Stomach (tissue), 8 donors: ENCODE measurements at regions not wholly inside any gene's neighbourhood (a gene's known extent, or its start where the extent isn't known, plus 50 kb on each side); places are given as distances from the start of the nearest gene placed in this dataset.
A peak's percentile ranks its signal among the peaks of the same experiment; 100 is the strongest.

Source experiments
- DNase-seq, 2 donors: peaks; one replicate each; pipeline versions ENCODE4 v3.0.0 to v3.0.0-alpha.2; 2013 to 2019
- H3K27ac ChIP-seq, 5 donors: fragments of 200-600 bp in 4 of 5; sonication (generic) in 4 of 5; one replicate each; pipeline ENCODE4 v1.5.1; 2013 to 2019; ENCODE audit warnings: mild to moderate bottlenecking in 1 of 5, moderate library complexity in 1 of 5
- H3K27me3 ChIP-seq, 3 donors: fragments of 200-600 bp; sonication (generic); one replicate each; pipeline ENCODE4 v1.5.1; 2017 to 2019; ENCODE audit warnings: mixed run types in 1 of 3
- H3K36me3 ChIP-seq, 4 donors: fragments of 200-600 bp; sonication (generic); 1 replicate in 3 of 4; 2 replicates in 1 of 4; pipeline ENCODE4 v1.5.1; 2016 to 2019
- H3K4me1 ChIP-seq, 4 donors: fragments of 200-600 bp; sonication (generic); one replicate each; pipeline ENCODE4 v1.5.1; 2016 to 2019
- H3K4me3 ChIP-seq, 4 donors: fragments of 200-600 bp; sonication (generic) in 3 of 4; one replicate each; pipeline ENCODE4 v1.5.1; 2016 to 2019; ENCODE audit warnings: mild to moderate bottlenecking in 1 of 4
- H3K9me3 ChIP-seq, 4 donors: fragments of 200-600 bp; sonication (generic); one replicate each; pipeline ENCODE4 v1.5.1; 2016 to 2019
- EP300 ChIP-seq: sonication (generic); formaldehyde crosslinking; IDR thresholded peaks from one replicate; pipeline ENCODE4 v1.6.1; 2017; ENCODE audit warnings: antibody characterized with exemption
- POLR2A ChIP-seq, 4 donors: fragments of 450-650 bp; IDR thresholded peaks; one replicate each; pipeline ENCODE4 v1.6.1; 2016; ENCODE audit warnings: antibody characterized with exemption in 4 of 4, control low read depth in 2 of 4, mild to moderate bottlenecking in 1 of 4, moderate library complexity in 1 of 4
- POLR2AphosphoS5 ChIP-seq, 3 donors: sonication (generic); formaldehyde crosslinking; IDR thresholded peaks; one replicate each; pipeline ENCODE4 v1.6.1; 2016; ENCODE audit warnings: antibody characterized with exemption in 3 of 3
- WGBS, 5 donors: extraction: QIAGEN DNeasy Blood & Tissue Kit in 3 of 5; methylation state at CpG; one replicate each; pipeline versions ENCODE4 v1.1.5 to v1.1.7; 2013 to 2018; 5-methylcytosine and 5-hydroxymethylcytosine counted together
- intact Hi-C: fragments of 100-400 bp; cut with DNase I; formaldehyde crosslinking; loops from one replicate; pipeline ENCODE4 v1.15.1; 2023; ENCODE audit warnings: low total_unique reads
- TF ChIP-seq, protein P1 (sequence below), 7 experiments: fragments of 450-650 bp in 4 of 7; fragments of 200-600 bp in 3 of 7; sonication (generic) in 3 of 7; IDR thresholded peaks; one replicate each; pipeline ENCODE4 v1.5.1; 2016 to 2019; ENCODE audit warnings: antibody characterized with exemption in 7 of 7, control low read depth in 2 of 7, mild to moderate bottlenecking in 1 of 7
- donor health status: healthy with polysubstance abuse.
- donor health status: Bipolar disorder and iron deficiency.
- donor health status: healthy.

DNA sequence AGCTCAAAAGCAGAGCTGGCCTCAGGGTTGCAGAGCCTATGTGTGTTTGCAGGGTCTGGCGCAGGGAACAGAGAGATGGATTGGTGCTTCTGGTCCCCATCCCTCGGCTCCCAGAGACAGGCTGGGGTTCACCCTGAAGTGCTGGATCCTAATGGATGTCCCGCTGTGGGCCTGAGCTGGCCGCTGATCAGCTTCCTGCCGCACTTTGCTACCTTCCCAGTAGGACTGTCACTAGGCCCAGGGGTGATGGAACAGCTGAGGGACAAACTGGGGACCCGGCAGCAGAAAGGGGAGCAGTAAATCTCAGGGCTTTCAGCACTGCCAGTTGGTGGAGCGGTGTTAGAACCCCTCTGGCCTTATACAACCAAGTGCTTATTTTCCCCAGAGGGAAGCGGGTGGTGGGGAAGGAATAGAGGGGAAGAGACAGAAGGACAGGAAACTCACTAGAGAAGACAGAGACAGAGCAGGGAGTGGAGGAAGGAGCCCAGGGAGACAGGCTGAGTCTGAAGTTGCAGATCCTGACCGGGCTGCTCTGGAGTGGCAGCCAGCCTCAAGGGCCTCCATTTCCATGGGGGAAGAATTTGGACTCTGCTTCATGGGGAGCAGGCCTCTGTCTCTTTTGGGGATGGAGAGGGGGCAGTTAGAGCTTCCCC is 78.6 kb downstream of the MRM1 start:
- no peak overlapping the region for H3K27ac ChIP-seq
- peaks cover 0 to 13% (median 0%) of the 10 kb centered on the region in 3 donors for H3K27me3 ChIP-seq
- no peaks in the 10 kb centered on the region for H3K4me1 ChIP-seq
- H3K4me3 ChIP-seq: no peak overlapping the region
- H3K9me3 ChIP-seq: no peaks in the 10 kb centered on the region
- WGBS, 5 donors: 76 to 85% (median 76%) methylated on average over 9 of the region's 9 CpGs
- no peaks in the 10 kb centered on the region for H3K36me3 ChIP-seq
- no peak for TF ChIP-seq POLR2AphosphoS5 (IDR thresholded peaks at IDR 0.05)
- TF ChIP-seq EP300: no peak
- TF ChIP-seq, protein P1, sequence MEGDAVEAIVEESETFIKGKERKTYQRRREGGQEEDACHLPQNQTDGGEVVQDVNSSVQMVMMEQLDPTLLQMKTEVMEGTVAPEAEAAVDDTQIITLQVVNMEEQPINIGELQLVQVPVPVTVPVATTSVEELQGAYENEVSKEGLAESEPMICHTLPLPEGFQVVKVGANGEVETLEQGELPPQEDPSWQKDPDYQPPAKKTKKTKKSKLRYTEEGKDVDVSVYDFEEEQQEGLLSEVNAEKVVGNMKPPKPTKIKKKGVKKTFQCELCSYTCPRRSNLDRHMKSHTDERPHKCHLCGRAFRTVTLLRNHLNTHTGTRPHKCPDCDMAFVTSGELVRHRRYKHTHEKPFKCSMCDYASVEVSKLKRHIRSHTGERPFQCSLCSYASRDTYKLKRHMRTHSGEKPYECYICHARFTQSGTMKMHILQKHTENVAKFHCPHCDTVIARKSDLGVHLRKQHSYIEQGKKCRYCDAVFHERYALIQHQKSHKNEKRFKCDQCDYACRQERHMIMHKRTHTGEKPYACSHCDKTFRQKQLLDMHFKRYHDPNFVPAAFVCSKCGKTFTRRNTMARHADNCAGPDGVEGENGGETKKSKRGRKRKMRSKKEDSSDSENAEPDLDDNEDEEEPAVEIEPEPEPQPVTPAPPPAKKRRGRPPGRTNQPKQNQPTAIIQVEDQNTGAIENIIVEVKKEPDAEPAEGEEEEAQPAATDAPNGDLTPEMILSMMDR (IDR thresholded peaks at IDR 0.05): no peak
- no peak for TF ChIP-seq POLR2A (IDR thresholded peaks at IDR 0.05)
- DNase-seq: no peak
- intact Hi-C loops: no loop called here

DNA sequence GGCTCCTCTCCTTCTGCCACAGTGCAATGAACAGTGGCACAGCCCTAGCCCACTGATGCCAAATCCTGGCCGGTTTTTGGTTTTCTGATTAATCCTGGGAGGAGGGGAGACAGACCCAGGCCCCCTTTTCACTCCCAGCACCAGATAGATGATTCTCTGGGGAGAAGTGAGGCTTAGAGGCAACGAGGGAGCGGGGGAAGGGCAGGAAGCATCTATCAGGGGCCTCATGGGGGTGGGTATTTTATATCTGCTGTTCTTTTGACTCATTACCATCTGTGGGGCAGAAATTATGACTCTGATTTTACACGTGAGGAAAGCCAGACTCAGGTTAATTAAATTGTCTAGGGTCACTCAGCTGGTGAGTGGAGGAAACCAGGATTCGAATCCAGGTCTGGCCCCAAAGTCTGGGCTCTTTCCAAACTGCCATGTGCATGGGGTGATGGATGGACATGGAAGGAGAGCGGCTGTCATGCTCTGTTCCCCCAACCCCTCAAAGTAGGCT is 79.4 kb downstream of the MRM1 start:
- no peak for DNase-seq
- peaks cover 0 to 8% (median 0%) of the 10 kb centered on the region in 3 donors for H3K27me3 ChIP-seq
- 49 to 62% (median 56%) methylated on average over 5 to 6 of the region's 6 CpGs for WGBS, 5 donors
- H3K36me3 ChIP-seq: no peaks in the 10 kb centered on the region
- no peak overlapping the region for H3K4me3 ChIP-seq
- H3K4me1 ChIP-seq: no peaks in the 10 kb centered on the region
- no peaks in the 10 kb centered on the region for H3K9me3 ChIP-seq
- intact Hi-C loops: no loop called here
- no peak overlapping the region for H3K27ac ChIP-seq
- no peak for TF ChIP-seq POLR2AphosphoS5 (IDR thresholded peaks at IDR 0.05)
- TF ChIP-seq, protein P1 (IDR thresholded peaks at IDR 0.05): no peak
- no peak for TF ChIP-seq EP300
- no peak for TF ChIP-seq POLR2A (IDR thresholded peaks at IDR 0.05)

DNA sequence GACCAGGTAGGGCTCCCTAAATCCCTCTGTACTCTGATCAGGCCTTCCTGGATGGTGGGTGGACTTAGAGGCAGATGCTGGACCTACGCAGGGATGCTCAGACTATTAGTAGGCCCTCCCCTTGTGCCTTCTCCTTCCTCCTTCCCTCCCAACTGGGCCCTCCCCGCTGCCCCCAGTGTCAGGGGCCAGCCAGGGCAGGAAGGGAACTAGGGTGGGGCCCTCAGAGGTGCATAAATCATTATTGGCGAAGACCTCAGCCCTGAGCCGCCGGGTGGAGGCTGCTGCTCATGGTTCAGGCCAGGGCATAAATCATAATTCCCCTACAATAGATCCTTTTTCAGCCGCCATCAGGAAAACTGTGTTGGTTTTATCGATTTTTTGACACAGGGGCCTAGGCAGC is 81.4 kb downstream of the MRM1 start:
- H3K36me3 ChIP-seq: no peaks in the 10 kb centered on the region
- no peaks in the 10 kb centered on the region for H3K4me1 ChIP-seq
- DNase-seq: peak in 1 of 2 donors; percentile 9
- intact Hi-C loops: no loop called here
- H3K9me3 ChIP-seq: no peaks in the 10 kb centered on the region
- H3K27me3 ChIP-seq: peaks cover 0 to 10% (median 0%) of the 10 kb centered on the region in 3 donors
- no peak for TF ChIP-seq POLR2AphosphoS5 (IDR thresholded peaks at IDR 0.05)
- TF ChIP-seq, protein P1 (IDR thresholded peaks at IDR 0.05): no peak
- no peak overlapping the region for H3K4me3 ChIP-seq
- no peak overlapping the region for H3K27ac ChIP-seq
- WGBS, 5 donors: 42 to 73% (median 51%) methylated on average over 5 to 7 of the region's 7 CpGs

DNA sequence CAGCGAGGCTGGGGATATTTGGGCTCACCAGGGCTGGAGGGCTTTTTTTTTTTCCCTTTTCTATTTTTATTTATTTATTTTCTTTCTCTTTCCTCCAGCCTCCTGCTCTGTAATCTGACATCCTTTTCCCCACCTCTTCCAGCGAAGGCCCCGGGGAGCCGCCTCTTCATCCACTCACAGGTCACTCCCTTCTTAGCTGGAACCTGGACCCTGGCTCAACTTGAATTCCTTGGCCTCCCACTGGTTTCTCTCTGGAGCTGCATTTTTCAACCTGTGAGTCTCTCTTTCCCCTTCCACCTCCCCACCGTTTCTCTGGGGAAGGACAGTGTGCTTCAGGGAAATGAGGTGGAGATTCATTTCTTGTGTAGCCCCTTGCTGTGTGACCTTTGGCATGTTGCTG is 82.0 kb downstream of the MRM1 start:
- peaks cover 0 to 16% (median 0%) of the 10 kb centered on the region in 3 donors for H3K27me3 ChIP-seq
- H3K9me3 ChIP-seq: no peaks in the 10 kb centered on the region
- no peak for TF ChIP-seq EP300
- TF ChIP-seq POLR2AphosphoS5 (IDR thresholded peaks at IDR 0.05): no peak
- no peak for TF ChIP-seq POLR2A (IDR thresholded peaks at IDR 0.05)
- TF ChIP-seq, protein P1 (IDR thresholded peaks at IDR 0.05): no peak
- no peak overlapping the region for H3K4me3 ChIP-seq
- H3K27ac ChIP-seq: no peak overlapping the region
- no peak for DNase-seq
- intact Hi-C loops: no loop called here
- no peaks in the 10 kb centered on the region for H3K4me1 ChIP-seq
- H3K36me3 ChIP-seq: no peaks in the 10 kb centered on the region
- 50 to 65% (median 63%) methylated on average over 5 of the region's 5 CpGs for WGBS, 5 donors
